Lower leg skin (tissue), 3 donors: ENCODE measurements at regions not wholly inside any gene's neighbourhood (a gene's known extent, or its start where the extent isn't known, plus 50 kb on each side); places are given as distances from the start of the nearest gene placed in this dataset.

Experiments
- POLR2A ChIP-seq, 2 donors: fragments of 450-650 bp; IDR thresholded peaks; one replicate each; pipeline ENCODE4 v1.6.1; 2016 to 2017; ENCODE audit warnings: antibody characterized with exemption in 2 of 2, mild to moderate bottlenecking in 1 of 2, moderate library complexity in 1 of 2
- TF ChIP-seq, protein P1 (sequence below), 3 donors: fragments of 450-650 bp; IDR thresholded peaks; one replicate each; pipeline ENCODE4 v1.5.1; 2016; ENCODE audit warnings: antibody characterized with exemption in 3 of 3, mild to moderate bottlenecking in 3 of 3, moderate library complexity in 2 of 3

DNA sequence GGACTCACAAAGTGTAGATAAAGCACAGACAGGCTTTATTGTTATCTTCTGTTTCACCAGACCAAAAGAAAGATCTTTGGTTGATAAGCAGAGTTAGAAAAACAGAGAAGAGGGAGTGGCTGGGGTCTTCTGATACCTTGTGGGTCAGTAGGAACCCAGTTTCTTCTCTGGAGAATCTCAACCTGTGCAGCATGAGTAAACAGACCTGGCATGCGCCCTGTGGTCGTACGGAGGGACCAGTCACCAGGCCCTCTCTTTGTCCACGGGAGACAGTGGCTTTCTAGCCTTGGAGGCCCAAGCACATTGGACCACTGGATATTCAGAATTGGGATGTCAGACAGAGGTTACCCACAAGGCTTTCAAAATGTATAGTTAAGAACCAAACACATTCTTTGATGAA, 418.9 kb upstream of the FANCL start:
- TF ChIP-seq, protein P1, sequence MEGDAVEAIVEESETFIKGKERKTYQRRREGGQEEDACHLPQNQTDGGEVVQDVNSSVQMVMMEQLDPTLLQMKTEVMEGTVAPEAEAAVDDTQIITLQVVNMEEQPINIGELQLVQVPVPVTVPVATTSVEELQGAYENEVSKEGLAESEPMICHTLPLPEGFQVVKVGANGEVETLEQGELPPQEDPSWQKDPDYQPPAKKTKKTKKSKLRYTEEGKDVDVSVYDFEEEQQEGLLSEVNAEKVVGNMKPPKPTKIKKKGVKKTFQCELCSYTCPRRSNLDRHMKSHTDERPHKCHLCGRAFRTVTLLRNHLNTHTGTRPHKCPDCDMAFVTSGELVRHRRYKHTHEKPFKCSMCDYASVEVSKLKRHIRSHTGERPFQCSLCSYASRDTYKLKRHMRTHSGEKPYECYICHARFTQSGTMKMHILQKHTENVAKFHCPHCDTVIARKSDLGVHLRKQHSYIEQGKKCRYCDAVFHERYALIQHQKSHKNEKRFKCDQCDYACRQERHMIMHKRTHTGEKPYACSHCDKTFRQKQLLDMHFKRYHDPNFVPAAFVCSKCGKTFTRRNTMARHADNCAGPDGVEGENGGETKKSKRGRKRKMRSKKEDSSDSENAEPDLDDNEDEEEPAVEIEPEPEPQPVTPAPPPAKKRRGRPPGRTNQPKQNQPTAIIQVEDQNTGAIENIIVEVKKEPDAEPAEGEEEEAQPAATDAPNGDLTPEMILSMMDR (IDR thresholded peaks at IDR 0.05): no peak
- TF ChIP-seq POLR2A (IDR thresholded peaks at IDR 0.05): no peak
